Upper lobe of left lung (tissue), 4 donors: ENCODE measurements at regions not wholly inside any gene's neighbourhood (a gene's known extent, or its start where the extent isn't known, plus 50 kb on each side); places are given as distances from the start of the nearest gene placed in this dataset.

Experiments used
- POLR2A ChIP-seq, 4 donors: fragments of 450-650 bp; IDR thresholded peaks; one replicate each; pipeline ENCODE4 v1.5.1; 2016 to 2017; ENCODE audit warnings: antibody characterized with exemption in 4 of 4, mild to moderate bottlenecking in 2 of 4
- POLR2AphosphoS5 ChIP-seq, 2 donors: sonication (generic); formaldehyde crosslinking; IDR thresholded peaks; one replicate each; pipeline ENCODE4 v1.5.1; 2017; ENCODE audit warnings: antibody characterized with exemption in 2 of 2
- TF ChIP-seq, protein P1 (sequence below), 6 experiments: fragments of 450-650 bp in 4 of 6; fragments of 200-600 bp in 2 of 6; sonication (generic) in 2 of 6; IDR thresholded peaks; one replicate each; pipeline ENCODE4 v1.5.1; 2016 to 2019; ENCODE audit warnings: antibody characterized with exemption in 6 of 6

DNA sequence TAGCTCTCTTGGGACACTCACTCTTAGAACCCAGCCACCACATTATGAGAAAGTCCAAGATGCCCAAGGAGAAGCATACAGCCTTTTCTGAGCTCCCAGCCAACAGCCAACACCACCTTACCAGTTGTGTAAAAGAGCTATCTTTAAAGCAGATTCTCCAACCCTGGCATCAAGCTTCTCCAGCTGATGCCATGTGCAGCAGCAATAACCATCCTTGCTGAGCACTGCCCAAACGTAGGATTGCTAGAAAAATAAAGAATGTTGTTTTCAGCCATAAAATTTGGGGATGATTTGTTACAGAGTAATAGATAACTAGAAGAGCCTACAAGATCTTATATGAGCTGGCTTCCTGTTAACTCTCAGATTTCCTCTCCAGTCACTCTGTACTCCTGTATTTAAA lies 443.7 kb upstream of the DYNLRB2 start:
- TF ChIP-seq POLR2A (IDR thresholded peaks at IDR 0.05): no peak
- TF ChIP-seq, protein P1, sequence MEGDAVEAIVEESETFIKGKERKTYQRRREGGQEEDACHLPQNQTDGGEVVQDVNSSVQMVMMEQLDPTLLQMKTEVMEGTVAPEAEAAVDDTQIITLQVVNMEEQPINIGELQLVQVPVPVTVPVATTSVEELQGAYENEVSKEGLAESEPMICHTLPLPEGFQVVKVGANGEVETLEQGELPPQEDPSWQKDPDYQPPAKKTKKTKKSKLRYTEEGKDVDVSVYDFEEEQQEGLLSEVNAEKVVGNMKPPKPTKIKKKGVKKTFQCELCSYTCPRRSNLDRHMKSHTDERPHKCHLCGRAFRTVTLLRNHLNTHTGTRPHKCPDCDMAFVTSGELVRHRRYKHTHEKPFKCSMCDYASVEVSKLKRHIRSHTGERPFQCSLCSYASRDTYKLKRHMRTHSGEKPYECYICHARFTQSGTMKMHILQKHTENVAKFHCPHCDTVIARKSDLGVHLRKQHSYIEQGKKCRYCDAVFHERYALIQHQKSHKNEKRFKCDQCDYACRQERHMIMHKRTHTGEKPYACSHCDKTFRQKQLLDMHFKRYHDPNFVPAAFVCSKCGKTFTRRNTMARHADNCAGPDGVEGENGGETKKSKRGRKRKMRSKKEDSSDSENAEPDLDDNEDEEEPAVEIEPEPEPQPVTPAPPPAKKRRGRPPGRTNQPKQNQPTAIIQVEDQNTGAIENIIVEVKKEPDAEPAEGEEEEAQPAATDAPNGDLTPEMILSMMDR (IDR thresholded peaks at IDR 0.05): no peak
- no peak for TF ChIP-seq POLR2AphosphoS5 (IDR thresholded peaks at IDR 0.05)
